DND-41 (cell line): ENCODE measurements at regions not wholly inside any gene's neighbourhood (a gene's known extent, or its start where the extent isn't known, plus 50 kb on each side); places are given as distances from the start of the nearest gene placed in this dataset.

Source experiments
- CTCF ChIP-seq: IDR thresholded peaks from 2 replicates; pipeline ENCODE4 v1.5.1; 2012; ENCODE audit warnings: borderline replicate concordance, low read length, moderate library complexity, mild to moderate bottlenecking; ENCODE audit not compliant: poor library complexity, severe bottlenecking; ENCODE audit errors: extremely low read depth
- EZH2 ChIP-seq: IDR thresholded peaks from 3 replicates; pipeline ENCODE4 v1.6.1; 2012; ENCODE audit warnings: borderline replicate concordance, low read depth, mild to moderate bottlenecking, moderate library complexity, low read length, inconsistent platforms; ENCODE audit not compliant: severe bottlenecking

GRCh38 chr16:62966626-62967025 lies 930.4 kb upstream of the CDH8 start:
- TF ChIP-seq CTCF: no peak
- no peak for TF ChIP-seq EZH2
